ENCODE measurements at regions not wholly inside any gene's neighbourhood (a gene's known extent, or its start where the extent isn't known, plus 50 kb on each side); places are given as distances from the start of the nearest gene placed in this dataset.
"Not testable (repeated sequence)": the region's sequence is repeated elsewhere in the genome, so short reads cannot be mapped to it uniquely, and the experiment has no call there.

- no peak for DNase-seq (ENCODE audit: low spot score)
- no peak for FAIRE-seq
Measured at GRCh38 chr4:31241504-31242106, 521.4 kb downstream of the PCDH7 start.

GRCh38 chr4:31246856-31247255 is 526.7 kb downstream of the PCDH7 start:
- FAIRE-seq (no peak), DNase-seq (ENCODE audit: low spot score) (no peak)

- FAIRE-seq, result no peak
Measured at GRCh38 chr4:31259119-31259518, 539.0 kb downstream of the PCDH7 start.

GRCh38 chr4:31261632-31262031 is 541.5 kb downstream of the PCDH7 start:
- FAIRE-seq (no peak), DNase-seq (ENCODE audit: low spot score) (no peak)

More at GRCh38 chr4:31259119-31259518, 539.0 kb downstream of the PCDH7 start:
- DNase-seq (ENCODE audit: low spot score), result no peak

GRCh38 chr4:31266094-31266493 is 545.9 kb downstream of the PCDH7 start:
- not testable (repeated sequence) for DNase-seq (ENCODE audit: low spot score); FAIRE-seq

- FAIRE-seq, result no peak
Measured at GRCh38 chr4:31272331-31273061, 552.3 kb downstream of the PCDH7 start.

GRCh38 chr4:31275906-31276305 is 555.7 kb downstream of the PCDH7 start:
- DNase-seq (ENCODE audit: low spot score) (no peak), FAIRE-seq (no peak)

More at GRCh38 chr4:31272331-31273061, 552.3 kb downstream of the PCDH7 start:
- DNase-seq (ENCODE audit: low spot score), result no peak

- FAIRE-seq, result no peak
- no peak for DNase-seq (ENCODE audit: low spot score)
Measured at GRCh38 chr4:31283679-31284078, 563.5 kb downstream of the PCDH7 start.

- DNase-seq (ENCODE audit: low spot score), result no peak
- no peak for FAIRE-seq
Measured at GRCh38 chr4:31290836-31291235, 570.7 kb downstream of the PCDH7 start.

GRCh38 chr4:31291238-31291637 is 571.1 kb downstream of the PCDH7 start:
- DNase-seq (ENCODE audit: low spot score), result no peak
- no peak for FAIRE-seq

GRCh38 chr4:31294655-31295480 is 574.7 kb downstream of the PCDH7 start:
- no peak for FAIRE-seq

GRCh38 chr4:31298737-31299136 is 578.6 kb downstream of the PCDH7 start:
- no peak for DNase-seq (ENCODE audit: low spot score)
- FAIRE-seq, result no peak

More at GRCh38 chr4:31294655-31295480, 574.7 kb downstream of the PCDH7 start:
- DNase-seq (ENCODE audit: low spot score), result no peak

- FAIRE-seq (no peak), DNase-seq (ENCODE audit: low spot score) (no peak)
Measured at GRCh38 chr4:31307029-31307428, 586.9 kb downstream of the PCDH7 start.

- FAIRE-seq (no peak), DNase-seq (ENCODE audit: low spot score) (no peak)
Measured at GRCh38 chr4:31324814-31325213, 604.6 kb downstream of the PCDH7 start.

- DNase-seq (ENCODE audit: low spot score) (no peak), FAIRE-seq (no peak)
Measured at GRCh38 chr4:31325300-31325699, 605.1 kb downstream of the PCDH7 start.

GRCh38 chr4:31327031-31327430 is 606.9 kb downstream of the PCDH7 start:
- no peak for DNase-seq (ENCODE audit: low spot score)
- FAIRE-seq, result no peak

GRCh38 chr4:31328932-31329331 is 608.8 kb downstream of the PCDH7 start:
- no peak for FAIRE-seq

GRCh38 chr4:31334086-31334910 is 614.1 kb downstream of the PCDH7 start:
- DNase-seq (ENCODE audit: low spot score) (no peak), FAIRE-seq (no peak)

More at GRCh38 chr4:31328932-31329331, 608.8 kb downstream of the PCDH7 start:
- no peak for DNase-seq (ENCODE audit: low spot score)

- no peak for FAIRE-seq
- no peak for DNase-seq (ENCODE audit: low spot score)
Measured at GRCh38 chr4:31338000-31338399, 617.8 kb downstream of the PCDH7 start.

- DNase-seq (ENCODE audit: low spot score), result no peak
- no peak for FAIRE-seq
Measured at GRCh38 chr4:31341601-31342359, 621.6 kb downstream of the PCDH7 start.
